NCI-H1694 (cell line): ENCODE measurements at regions not wholly inside any gene's neighbourhood (a gene's known extent, or its start where the extent isn't known, plus 50 kb on each side); places are given as distances from the start of the nearest gene placed in this dataset.
"Not testable (repeated sequence)": the region's sequence is repeated elsewhere in the genome, so short reads cannot be mapped to it uniquely, and the experiment has no call there.

Source experiments
- DNase-seq: peaks from one replicate; lab custom pipeline; 2025; lab: John Stamatoyannopoulos, UW

- no peak for DNase-seq
These were observed 486.3 kb upstream of the MARCKS start for GRCh38 chr6:113370508-113371502.

- not testable (repeated sequence) for DNase-seq
These were observed 481.7 kb upstream of the MARCKS start for GRCh38 chr6:113375466-113375865.

- no peak for DNase-seq
These were observed 480.9 kb upstream of the MARCKS start for GRCh38 chr6:113375950-113376846.

GRCh38 chr6:113376847-113377165, 480.3 kb upstream of the MARCKS start:
- no peak for DNase-seq

GRCh38 chr6:113377362-113377942, 479.7 kb upstream of the MARCKS start:
- DNase-seq = no peak

GRCh38 chr6:113380591-113380990, 476.6 kb upstream of the MARCKS start:
- no peak for DNase-seq

- DNase-seq = no peak
These were observed 475.9 kb upstream of the MARCKS start for GRCh38 chr6:113381232-113381631.

- DNase-seq = peak; percentile 60
These were observed 475.2 kb upstream of the MARCKS start for GRCh38 chr6:113381959-113382358.

- DNase-seq = no peak
These were observed 473.4 kb upstream of the MARCKS start for GRCh38 chr6:113383701-113384100.

- DNase-seq = no peak
These were observed 472.1 kb upstream of the MARCKS start for GRCh38 chr6:113385020-113385431.

- DNase-seq = no peak
These were observed 468.1 kb upstream of the MARCKS start for GRCh38 chr6:113388996-113389395.

- DNase-seq = no peak
These were observed 464.5 kb upstream of the MARCKS start for GRCh38 chr6:113392551-113393055.

- DNase-seq = no peak
These were observed 462.9 kb upstream of the MARCKS start for GRCh38 chr6:113394216-113394615.

GRCh38 chr6:113394729-113395128, 462.4 kb upstream of the MARCKS start:
- no peak for DNase-seq

GRCh38 chr6:113396730-113397129, 460.4 kb upstream of the MARCKS start:
- no peak for DNase-seq

GRCh38 chr6:113397236-113397635, 459.9 kb upstream of the MARCKS start:
- DNase-seq = no peak

- no peak for DNase-seq
These were observed 455.9 kb upstream of the MARCKS start for GRCh38 chr6:113401231-113401630.

GRCh38 chr6:113402544-113402943, 454.6 kb upstream of the MARCKS start:
- no peak for DNase-seq

- no peak for DNase-seq
These were observed 453.1 kb upstream of the MARCKS start for GRCh38 chr6:113403966-113404595.

- DNase-seq = no peak
These were observed 451.7 kb upstream of the MARCKS start for GRCh38 chr6:113405326-113406047.
